IMR-90 (cell line): ENCODE measurements at regions not wholly inside any gene's neighbourhood (a gene's known extent, or its start where the extent isn't known, plus 50 kb on each side); places are given as distances from the start of the nearest gene placed in this dataset.

Experiments used
- ATAC-seq: fragments of 200-7000 bp; cut with Tn5 transposase; 2 replicates; pipeline ENCODE4 v1.9.1; 2020; ENCODE audit warnings: low read depth, mild to moderate bottlenecking, moderate library complexity
- BruUV-seq: library from RNA; stranded (reverse); fragments of 400-500 nt; replicated peaks from 2 replicates; lab custom pipeline; 2021; lab: Mats Ljungman, UMichigan
- CTCF ChIA-PET: fragments of 300-600 bp; formaldehyde crosslinking; extraction: SDS; loops from one replicate; lab custom pipeline; 2021; ENCODE audit warnings: antibody characterized with exemption; lab: Yijun Ruan, JAX
- POLR2A ChIA-PET: fragments of 300-600 bp; sonication (Branson Sonifier 250); formaldehyde crosslinking; loops from one replicate; lab custom pipeline; 2022; ENCODE audit warnings: antibody characterized with exemption; ENCODE audit not compliant: unreplicated experiment; lab: Charles Lee
- DNase-seq: peaks from one replicate; pipeline ENCODE4 v3.0.0; 2013
- H2AFZ ChIP-seq: replicated peaks from 2 replicates; pipeline ENCODE3; 2013; ENCODE audit warnings: low read length, mild to moderate bottlenecking; ENCODE audit not compliant: poor library complexity
- H2AK5ac ChIP-seq: 2 replicates; pipeline ENCODE4 v1.6.1; 2013; ENCODE audit warnings: low read depth, low read length, inconsistent platforms
- H2AK9ac ChIP-seq: replicated peaks from 2 replicates; pipeline ENCODE3; 2013; ENCODE audit warnings: mild to moderate bottlenecking, low read depth, low read length, moderate library complexity; ENCODE audit not compliant: poor library complexity
- H2BK120ac ChIP-seq: 2 replicates; pipeline ENCODE4 v1.6.1; 2013; ENCODE audit warnings: low read depth, low read length, inconsistent platforms
- H2BK15ac ChIP-seq: 3 replicates; pipeline ENCODE4 v1.6.1; 2013; ENCODE audit warnings: low read depth, low read length, inconsistent platforms
- H2BK20ac ChIP-seq: 2 replicates; pipeline ENCODE4 v1.6.1; 2013; ENCODE audit warnings: low read depth, mild to moderate bottlenecking, inconsistent platforms, low read length, moderate library complexity
- H2BK5ac ChIP-seq: 2 replicates; pipeline ENCODE4 v1.6.1; 2013; ENCODE audit warnings: mild to moderate bottlenecking, low read depth, low read length, inconsistent platforms; ENCODE audit not compliant: poor library complexity, severe bottlenecking
- H3K14ac ChIP-seq: replicated peaks from 2 replicates; pipeline ENCODE4 v1.6.1; 2013; ENCODE audit warnings: low read depth, low read length, inconsistent platforms
- H3K18ac ChIP-seq: 2 replicates; pipeline ENCODE4 v1.6.1; 2013; ENCODE audit warnings: low read depth, low read length, control low read depth
- H3K23ac ChIP-seq: 2 replicates; pipeline ENCODE4 v1.6.1; 2013; ENCODE audit warnings: low read depth, low read length, inconsistent platforms
- H3K27ac ChIP-seq: 2 replicates; pipeline ENCODE4 v1.5.1; 2013; ENCODE audit warnings: mild to moderate bottlenecking, control low read depth, low read length; ENCODE audit not compliant: insufficient read depth
- H3K27me3 ChIP-seq: 2 replicates; pipeline ENCODE4 v1.6.1; 2013; ENCODE audit warnings: low read length; ENCODE audit not compliant: control insufficient read depth, insufficient read depth
- H3K36me3 ChIP-seq: 2 replicates; pipeline ENCODE4 v1.6.1; 2013; ENCODE audit warnings: low read length, mixed read lengths; ENCODE audit not compliant: control insufficient read depth, insufficient read depth
- H3K4ac ChIP-seq: 2 replicates; pipeline ENCODE4 v1.6.1; 2013; ENCODE audit warnings: low read depth, low read length, inconsistent platforms
- H3K4me1 ChIP-seq: 2 replicates; pipeline ENCODE4 v1.6.1; 2013; ENCODE audit warnings: low read length, mixed read lengths; ENCODE audit not compliant: control insufficient read depth, insufficient read depth
- H3K4me2 ChIP-seq: 2 replicates; pipeline ENCODE4 v1.6.1; 2013; ENCODE audit warnings: low read depth, mild to moderate bottlenecking, control low read depth, low read length, moderate library complexity
- H3K4me3 ChIP-seq: 2 replicates; pipeline ENCODE4 v1.5.1; 2013; ENCODE audit warnings: low read depth, mild to moderate bottlenecking, control low read depth, low read length, moderate library complexity; ENCODE audit not compliant: insufficient read depth
- H3K56ac ChIP-seq: 2 replicates; pipeline ENCODE4 v1.6.1; 2013; ENCODE audit warnings: low read length, inconsistent platforms; ENCODE audit not compliant: insufficient read depth; ENCODE audit errors: extremely low read depth
- H3K79me1 ChIP-seq, 2 experiments: 2 replicates each; pipeline ENCODE4 v1.6.1; 2013; ENCODE audit warnings: low read length in 2 of 2, inconsistent platforms in 1 of 2, low read depth in 1 of 2
- H3K9ac ChIP-seq: 2 replicates; pipeline ENCODE4 v1.6.1; 2013; ENCODE audit warnings: low read depth, low read length, control low read depth
- H3K9me1 ChIP-seq: 2 replicates; pipeline ENCODE4 v1.6.1; 2013; ENCODE audit warnings: low read length, inconsistent platforms; ENCODE audit not compliant: insufficient read depth
- H3K9me3 ChIP-seq: 2 replicates; pipeline ENCODE4 v1.6.1; 2013; ENCODE audit warnings: low read length; ENCODE audit not compliant: control insufficient read depth, insufficient read depth
- H4K20me1 ChIP-seq: 2 replicates; pipeline ENCODE4 v1.6.1; 2013; ENCODE audit warnings: low read length, inconsistent platforms; ENCODE audit not compliant: insufficient read depth
- H4K5ac ChIP-seq: 2 replicates; pipeline ENCODE4 v1.6.1; 2013; ENCODE audit warnings: mild to moderate bottlenecking, low read depth, low read length, control low read depth
- H4K8ac ChIP-seq, 2 experiments: 2 replicates each; pipeline ENCODE4 v1.6.1; 2013; ENCODE audit warnings: low read depth in 2 of 2, low read length in 2 of 2, control low read depth in 1 of 2, inconsistent platforms in 1 of 2
- H4K91ac ChIP-seq: 2 replicates; pipeline ENCODE4 v1.6.1; 2013; ENCODE audit warnings: low read depth, low read length, inconsistent platforms; ENCODE audit not compliant: insufficient read depth
- BHLHE40 ChIP-seq: fragments of 150-350 bp; IDR thresholded peaks from 2 replicates; pipeline ENCODE4 v1.6.1; 2016; ENCODE audit warnings: mild to moderate bottlenecking, low read depth, low read length
- CEBPB ChIP-seq: IDR thresholded peaks from 2 replicates; pipeline ENCODE4 v1.6.1; 2012; ENCODE audit warnings: low read depth, low read length, improper control_type of control experiment
- CHD1 ChIP-seq: IDR thresholded peaks from 2 replicates; pipeline ENCODE4 v1.6.1; 2012; ENCODE audit warnings: low read depth, low read length, improper control_type of control experiment
- CTCF ChIP-seq: conservative IDR thresholded peaks from 2 replicates; pipeline ENCODE4 v1.5.1; 2012; ENCODE audit warnings: mild to moderate bottlenecking, low read depth, low read length, improper control_type of control experiment
- FOS ChIP-seq: fragments of 150-350 bp; IDR thresholded peaks from 2 replicates; pipeline ENCODE4 v1.6.1; 2016; ENCODE audit warnings: low read depth, low read length
- MAFK ChIP-seq: IDR thresholded peaks from 2 replicates; pipeline ENCODE4 v1.6.1; 2012; ENCODE audit warnings: low read depth, low read length, improper control_type of control experiment
- MAZ ChIP-seq: IDR thresholded peaks from 2 replicates; pipeline ENCODE4 v1.6.1; 2012; ENCODE audit warnings: low read depth, mild to moderate bottlenecking, low read length, improper control_type of control experiment, moderate library complexity, borderline replicate concordance
- MXI1 ChIP-seq: IDR thresholded peaks from 2 replicates; pipeline ENCODE4 v1.6.1; 2012; ENCODE audit warnings: low read depth, mild to moderate bottlenecking, low read length, moderate library complexity, borderline replicate concordance
- NFE2L2 ChIP-seq: fragments of 150-350 bp; IDR thresholded peaks from 2 replicates; pipeline ENCODE4 v1.6.1; 2016; ENCODE audit warnings: low read depth, mild to moderate bottlenecking, low read length
- POLR2A ChIP-seq: IDR thresholded peaks from 2 replicates; pipeline ENCODE4 v1.6.1; 2012; ENCODE audit warnings: mild to moderate bottlenecking, low read depth, low read length
- RAD21 ChIP-seq: IDR thresholded peaks from 2 replicates; pipeline ENCODE4 v1.6.1; 2012; ENCODE audit warnings: low read length, improper control_type of control experiment
- RCOR1 ChIP-seq: IDR thresholded peaks from 2 replicates; pipeline ENCODE4 v1.6.1; 2012; ENCODE audit warnings: mild to moderate bottlenecking, low read length, improper control_type of control experiment; ENCODE audit not compliant: insufficient replicate concordance
- RFX5 ChIP-seq: IDR thresholded peaks from 2 replicates; pipeline ENCODE4 v1.8.0; 2012; ENCODE audit warnings: low read depth, mild to moderate bottlenecking, low read length, moderate library complexity
- SMC3 ChIP-seq: fragments of 150-350 bp; IDR thresholded peaks from 2 replicates; pipeline ENCODE4 v1.6.1; 2016; ENCODE audit warnings: low read depth, mild to moderate bottlenecking, antibody characterized with exemption, low read length, moderate library complexity
- WGBS, 2 experiments: methylation state at CpG; one replicate each; pipeline versions ENCODE4 v1.1.5 to v1.1.7; 2013; ENCODE audit warnings: missing lambda C conversion rate in 2 of 2; ENCODE audit not compliant: insufficient read length in 1 of 2; ENCODE audit errors: extremely low coverage in 2 of 2; 5-methylcytosine and 5-hydroxymethylcytosine counted together
- dilution Hi-C: fragments of 300-500 bp; cut with HindIII; formaldehyde crosslinking; loops from one replicate; pipeline ENCODE4 v1.14.3; 2018; ENCODE audit warnings: low sequenced_read_pairs; ENCODE audit not compliant: unreplicated experiment
- in situ Hi-C: fragments of 300-500 bp; cut with MboI; formaldehyde crosslinking; loops from 3 replicates; pipeline ENCODE4 v1.14.3; 2019; ENCODE audit warnings: low sequenced_read_pairs, inconsistent platforms, mixed read lengths
- intact Hi-C: fragments of 100-400 bp; cut with micrococcal nuclease; formaldehyde crosslinking; loops from 2 replicates; pipeline ENCODE4 v1.10.0; 2022
- TF ChIP-seq, protein P1 (sequence below): fragments of 150-350 bp; IDR thresholded peaks from 2 replicates; pipeline ENCODE4 v1.6.1; 2016; ENCODE audit warnings: low read depth, mild to moderate bottlenecking, low read length, moderate library complexity, borderline replicate concordance
- TF ChIP-seq, protein P2 (sequence below): fragments of 150-350 bp; IDR thresholded peaks from 2 replicates; pipeline ENCODE4 v1.6.1; 2017; ENCODE audit warnings: mild to moderate bottlenecking, antibody characterized with exemption, low read length, low read depth

GRCh38 chr3:144244662-144245061, 273.0 kb downstream of the DIPK2A start:
- H2BK15ac ChIP-seq, result no peak overlapping the region
- H3K4ac ChIP-seq, result no peak overlapping the region
- H4K8ac ChIP-seq, result no peak overlapping the region
- H3K4me2 ChIP-seq, result no peak overlapping the region
- no CpG with 5 or more reads among the region's 3 CpGs for WGBS, 2 experiments
- no peaks in the 10 kb centered on the region for H3K27me3 ChIP-seq
- no peak overlapping the region for H3K4me3 ChIP-seq
- BruUV-seq, result no TSS peak
- H4K91ac ChIP-seq, result no peak overlapping the region
- H2BK5ac ChIP-seq, result no peak overlapping the region
- no peak overlapping the region for H3K27ac ChIP-seq
- no peaks in the 10 kb centered on the region for H3K36me3 ChIP-seq
- ChIA-PET POLR2A (no interaction called here), CTCF (no interaction called here)
- no peak overlapping the region for H2AK9ac ChIP-seq
- no peak overlapping the region for H2AFZ ChIP-seq
- no peaks in the 10 kb centered on the region for H4K20me1 ChIP-seq
- H3K9me1 ChIP-seq, result no peaks in the 10 kb centered on the region
- H4K5ac ChIP-seq, result no peak overlapping the region
- H3K79me1 ChIP-seq, result no peaks in the 10 kb centered on the region
- no peak for TF ChIP-seq MXI1
- TF ChIP-seq MAZ, result no peak
- no peak for TF ChIP-seq CEBPB
- no peak for TF ChIP-seq POLR2A
- TF ChIP-seq CHD1, result no peak
- no peak for TF ChIP-seq FOS
- no peak for TF ChIP-seq CTCF
- TF ChIP-seq, protein P1, sequence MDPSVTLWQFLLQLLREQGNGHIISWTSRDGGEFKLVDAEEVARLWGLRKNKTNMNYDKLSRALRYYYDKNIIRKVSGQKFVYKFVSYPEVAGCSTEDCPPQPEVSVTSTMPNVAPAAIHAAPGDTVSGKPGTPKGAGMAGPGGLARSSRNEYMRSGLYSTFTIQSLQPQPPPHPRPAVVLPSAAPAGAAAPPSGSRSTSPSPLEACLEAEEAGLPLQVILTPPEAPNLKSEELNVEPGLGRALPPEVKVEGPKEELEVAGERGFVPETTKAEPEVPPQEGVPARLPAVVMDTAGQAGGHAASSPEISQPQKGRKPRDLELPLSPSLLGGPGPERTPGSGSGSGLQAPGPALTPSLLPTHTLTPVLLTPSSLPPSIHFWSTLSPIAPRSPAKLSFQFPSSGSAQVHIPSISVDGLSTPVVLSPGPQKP, result no peak
- TF ChIP-seq RAD21, result no peak
- no peak for TF ChIP-seq RCOR1
- no peak for TF ChIP-seq RFX5
- TF ChIP-seq SMC3, result no peak
- TF ChIP-seq NFE2L2, result no peak
- TF ChIP-seq, protein P2, sequence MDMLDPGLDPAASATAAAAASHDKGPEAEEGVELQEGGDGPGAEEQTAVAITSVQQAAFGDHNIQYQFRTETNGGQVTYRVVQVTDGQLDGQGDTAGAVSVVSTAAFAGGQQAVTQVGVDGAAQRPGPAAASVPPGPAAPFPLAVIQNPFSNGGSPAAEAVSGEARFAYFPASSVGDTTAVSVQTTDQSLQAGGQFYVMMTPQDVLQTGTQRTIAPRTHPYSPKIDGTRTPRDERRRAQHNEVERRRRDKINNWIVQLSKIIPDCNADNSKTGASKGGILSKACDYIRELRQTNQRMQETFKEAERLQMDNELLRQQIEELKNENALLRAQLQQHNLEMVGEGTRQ, result no peak
- TF ChIP-seq BHLHE40, result no peak
- TF ChIP-seq MAFK, result no peak
- H3K18ac ChIP-seq, result no peak overlapping the region
- no peak overlapping the region for H2BK20ac ChIP-seq
- no peak overlapping the region for H3K14ac ChIP-seq
- no peaks in the 10 kb centered on the region for H3K4me1 ChIP-seq
- ATAC-seq (no peak), DNase-seq (no peak)
- no peaks in the 10 kb centered on the region for H3K9me3 ChIP-seq
- dilution Hi-C loops (no loop called here), in situ Hi-C loops (no loop called here), intact Hi-C loops (no loop called here)
- no peak overlapping the region for H2BK120ac ChIP-seq
- H3K23ac ChIP-seq, result no peak overlapping the region
- H2AK5ac ChIP-seq, result no peak overlapping the region
- no peak overlapping the region for H3K56ac ChIP-seq
- H3K9ac ChIP-seq, result no peak overlapping the region
